K562 (cell line): ENCODE measurements at regions not wholly inside any gene's neighbourhood (a gene's known extent, or its start where the extent isn't known, plus 50 kb on each side); places are given as distances from the start of the nearest gene placed in this dataset.

Experiments
- ATAC-seq: fragments of 200-7000 bp; cut with Tn5 transposase; 3 replicates; pipeline ENCODE4 v1.9.1; 2020; ENCODE audit warnings: moderate library complexity
- BruUV-seq: library from RNA; stranded (reverse); fragments of 400-500 nt; replicated peaks from 2 replicates; lab custom pipeline; 2021; lab: Mats Ljungman, UMichigan
- CTCF ChIA-PET: fragments of 300-600 bp; formaldehyde crosslinking; extraction: SDS; loops from one replicate; lab custom pipeline; 2021; ENCODE audit warnings: low intra/inter-chr PET ratio; lab: Yijun Ruan, JAX
- POLR2A ChIA-PET: fragments of 300-600, 350-650 bp; sonication (Branson Sonifier 250); formaldehyde crosslinking; extraction: SDS; loops from one replicate; lab custom pipeline; 2021; ENCODE audit warnings: antibody characterized with exemption, inconsistent platforms; lab: Yijun Ruan, JAX
- DNase-seq, 4 experiments: peaks; one replicate each; pipeline versions ENCODE4 v3.0.0 to v3.0.0-alpha.2; 2011 to 2018; ENCODE audit warnings: low spot score in 3 of 4, mixed read lengths in 3 of 4; ENCODE audit errors: extremely low read depth in 1 of 4
- FAIRE-seq: peaks from 2 replicates; lab custom pipeline; 2011; peaks lifted over from hg19 to GRCh38; lab: Jason Lieb, UNC
- H2AFZ ChIP-seq: 2 replicates; pipeline ENCODE4 v1.6.0; 2011; ENCODE audit warnings: low read depth, low read length, control low read depth, inconsistent platforms
- H3K27ac ChIP-seq: fragments of 200-600 bp; 3 replicates; pipeline ENCODE4 v1.8.0; 2011; ENCODE audit warnings: low read depth, mild to moderate bottlenecking, control low read depth, inconsistent platforms, low read length, moderate library complexity, mixed read lengths; ENCODE audit errors: extremely low read depth
- H3K27me3 ChIP-seq, 2 experiments: fragments of 300-600 bp in 1 of 2; 2 replicates in 1 of 2; 3 replicates in 1 of 2; pipeline versions ENCODE4 v1.6.0 to v1.8.0; 2011; ENCODE audit warnings: inconsistent platforms in 2 of 2, low read length in 2 of 2, mild to moderate bottlenecking in 1 of 2, mixed read lengths in 1 of 2, moderate library complexity in 1 of 2; ENCODE audit not compliant: control insufficient read depth in 2 of 2, insufficient read depth in 2 of 2
- H3K36me3 ChIP-seq: fragments of 300-600 bp; 3 replicates; pipeline ENCODE4 v1.8.0; 2011; ENCODE audit warnings: mild to moderate bottlenecking, low read length, inconsistent platforms; ENCODE audit not compliant: control insufficient read depth, insufficient read depth
- H3K4me1 ChIP-seq, 2 experiments: fragments of 200-600 bp in 1 of 2; replicated peaks in 1 of 2; 2 replicates in 1 of 2; 3 replicates in 1 of 2; pipeline versions ENCODE4 v1.5.1 to v1.8.0; 2011; ENCODE audit warnings: inconsistent platforms in 2 of 2, low read length in 2 of 2, mild to moderate bottlenecking in 1 of 2, mixed read lengths in 1 of 2, moderate library complexity in 1 of 2; ENCODE audit not compliant: control insufficient read depth in 2 of 2, insufficient read depth in 2 of 2
- H3K4me2 ChIP-seq: 2 replicates; pipeline ENCODE4 v1.6.1; 2011; ENCODE audit warnings: low read length, control low read depth, inconsistent platforms, mixed read lengths; ENCODE audit not compliant: insufficient read depth
- H3K4me3 ChIP-seq: fragments of 200-600 bp; sonication (generic), shearing (Covaris generic); 2 replicates; pipeline ENCODE4 v1.5.1; 2016; ENCODE audit warnings: control low read depth, inconsistent platforms
- H3K79me2 ChIP-seq: fragments of 200-600 bp; 3 replicates; pipeline ENCODE4 v1.8.0; 2011; ENCODE audit warnings: low read length, inconsistent platforms; ENCODE audit not compliant: control insufficient read depth, insufficient read depth
- H3K9ac ChIP-seq, 2 experiments: 2 replicates each; pipeline versions ENCODE4 v1.6.0 to v1.6.1; 2011; ENCODE audit warnings: low read depth in 2 of 2, low read length in 2 of 2, control low read depth in 1 of 2, inconsistent platforms in 1 of 2, mild to moderate bottlenecking in 1 of 2, mixed read lengths in 1 of 2; ENCODE audit not compliant: insufficient read depth in 1 of 2
- H3K9me1 ChIP-seq: one replicate; pipeline ENCODE4 v1.6.0; 2011; ENCODE audit warnings: inconsistent platforms, mild to moderate bottlenecking, low read length, moderate library complexity; ENCODE audit not compliant: control insufficient read depth, insufficient read depth
- H3K9me3 ChIP-seq: replicated peaks from 2 replicates; pipeline ENCODE4 v1.5.1; 2011; ENCODE audit warnings: low read depth, low read length, inconsistent platforms; ENCODE audit not compliant: control insufficient read depth, insufficient read depth
- H4K20me1 ChIP-seq: replicated peaks from 2 replicates; pipeline ENCODE4 v1.6.1; 2011; ENCODE audit warnings: low read length, inconsistent platforms, mixed read lengths; ENCODE audit not compliant: control insufficient read depth, insufficient read depth
- ATF1 ChIP-seq, 2 experiments: fragments of 450-650 bp in 1 of 2; IDR thresholded peaks; 2 replicates each; pipeline ENCODE4 v1.6.1; 2016; ENCODE audit warnings: missing compliant biosample characterization in 1 of 2, missing genetic modification characterization in 1 of 2
- CEBPB ChIP-seq: fragments of 450-650 bp; IDR thresholded peaks from 2 replicates; pipeline ENCODE4 v1.6.1; 2016; ENCODE audit warnings: missing genetic modification characterization, missing compliant biosample characterization
- RCOR1 ChIP-seq, 2 experiments: IDR thresholded peaks; 2 replicates each; pipeline ENCODE4 v1.6.1; 2012; ENCODE audit warnings: low read depth in 2 of 2, low read length in 2 of 2, borderline replicate concordance in 1 of 2, improper control_type of control experiment in 1 of 2
- SUPT5H ChIP-seq: fragments of 450-650 bp; IDR thresholded peaks from 2 replicates; pipeline ENCODE4 v1.6.1; 2016
- ZNF395 ChIP-seq: fragments of 200-800 bp; sonication (Bioruptor generic); IDR thresholded peaks from 2 replicates; pipeline ENCODE4 v1.6.1; 2017; ENCODE audit warnings: missing genetic modification characterization, missing compliant biosample characterization
- WGBS: fragments of 100-300 bp; shearing (Covaris generic); methylation state at CpG from one replicate; pipeline ENCODE4 v1.1.6; 2016; ENCODE audit warnings: low coverage, mixed read lengths; ENCODE audit not compliant: insufficient coverage; ENCODE audit errors: missing lambda C conversion rate; 5-methylcytosine and 5-hydroxymethylcytosine counted together
- in situ Hi-C: fragments of 300-500 bp; cut with MboI; formaldehyde crosslinking; loops from 4 replicates; pipeline ENCODE4 v1.15.0; 2018; ENCODE audit warnings: inconsistent platforms, mixed read lengths
- intact Hi-C: fragments of 100-400 bp; cut with micrococcal nuclease; formaldehyde crosslinking; loops from 2 replicates; pipeline ENCODE4 v1.14.2; 2022

DNA sequence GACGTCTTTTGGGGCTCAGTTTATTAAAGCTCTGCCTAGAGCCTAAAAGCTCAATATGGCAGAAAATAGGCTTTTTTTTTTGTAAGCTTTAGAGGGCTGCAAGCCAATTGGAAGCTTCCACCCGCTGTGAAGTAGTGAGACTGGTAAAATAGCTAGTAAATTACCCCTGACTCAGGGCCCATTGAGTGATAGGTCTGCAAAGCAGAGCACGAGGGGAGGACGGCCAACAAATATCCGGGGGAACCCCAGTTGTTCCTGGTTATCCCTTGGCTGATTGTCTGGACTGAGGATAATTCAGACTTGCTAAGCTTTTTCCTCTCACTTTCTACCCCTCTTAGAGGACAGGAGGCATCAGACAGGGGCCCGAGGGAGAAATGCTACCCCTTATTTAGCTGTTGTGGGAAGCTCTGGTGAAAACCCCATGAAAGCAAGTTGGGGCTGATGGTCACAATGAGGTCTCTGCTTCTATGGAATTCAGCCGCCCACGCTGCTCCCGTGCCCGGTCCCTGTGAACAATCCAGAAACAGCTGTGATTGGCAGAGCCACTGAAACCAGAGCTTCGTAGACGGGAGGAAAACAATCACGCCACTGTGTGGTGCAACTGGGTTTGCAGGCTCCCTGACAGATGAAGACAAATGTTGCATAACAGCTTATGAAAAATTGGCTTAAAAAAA lies 141.9 kb upstream of the LGALSL start (continued):
- TF ChIP-seq ATF1 (CRISPR knock-in tag; IDR thresholded peaks at IDR 0.05) (no peak), ATF1 (tag; IDR thresholded peaks at IDR 0.05) (peak; percentile 22; the same call in 1 of the 2 replicates), RCOR1 (IDR thresholded peaks at IDR 0.05; ENCODE audit: borderline replicate concordance in 1 of 2, low read depth in 2 of 2, low read length in 2 of 2) (peak in 1 of 2 experiments; percentile 62; a peak in 1 of 4 replicates)

DNA sequence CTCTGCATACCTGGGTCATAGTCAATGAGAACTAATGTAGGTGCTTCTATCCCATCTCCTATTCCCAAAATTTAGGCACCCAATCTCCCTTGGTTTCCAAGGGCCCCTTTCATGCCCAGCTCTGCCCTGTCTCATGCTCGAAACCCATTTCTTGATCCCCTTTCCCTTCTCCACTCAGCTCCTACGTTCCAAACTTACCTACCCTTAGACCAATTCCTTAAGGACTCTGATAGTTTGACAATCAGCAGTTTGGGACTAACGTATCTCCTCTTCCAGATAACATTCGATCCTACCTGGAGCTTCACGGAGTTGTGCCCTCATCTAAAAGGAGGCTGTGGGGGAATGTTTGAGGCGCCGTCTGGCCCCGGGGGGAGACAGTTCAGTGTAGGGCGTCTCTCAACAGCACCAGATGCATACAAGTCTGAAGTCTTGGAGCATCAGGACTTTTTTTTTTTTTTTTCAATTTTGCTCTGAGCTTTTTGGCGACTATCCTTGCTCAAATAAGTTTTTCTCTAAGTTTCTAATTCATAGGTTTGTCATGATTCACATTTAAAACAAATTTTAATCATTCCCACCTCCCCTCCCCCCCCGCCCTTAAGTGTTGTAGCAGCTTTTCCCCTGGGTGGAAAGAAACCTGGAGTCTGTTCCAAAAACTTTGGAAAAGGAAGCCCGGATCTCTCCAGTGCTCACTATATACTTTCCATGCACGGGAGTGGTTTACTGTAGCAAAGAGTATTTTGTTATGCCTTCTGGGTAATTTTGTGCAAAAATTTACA lies 141.2 kb upstream of the LGALSL start:
- FAIRE-seq: no peak
- peaks cover 4 to 6% of the 10 kb centered on the region in 2 experiments; a peak in 3 of 5 replicates for H3K4me1 ChIP-seq
- no peaks in the 10 kb centered on the region for H3K79me2 ChIP-seq
- intact Hi-C loops: loop anchor here (5.0 to 10.0 kb wide), 3 partner anchors 98 to 266 kb away; no protein-coding TSS in a partner anchor
- no peaks in the 10 kb centered on the region for H4K20me1 ChIP-seq
- 0 out of 2 replicates have a peak overlapping the region, but pooled peaks have one; percentile 5 for H2AFZ ChIP-seq
- TF ChIP-seq ZNF395 (CRISPR knock-in tag) (no peak), ATF1 (CRISPR knock-in tag; IDR thresholded peaks at IDR 0.05) (no peak), ATF1 (tag; IDR thresholded peaks at IDR 0.05) (0 out of 2 replicates have a peak, but pooled peaks have one; percentile 2), CEBPB (tag) (peak; percentile 63), SUPT5H (no peak)
- TF ChIP-seq, all 486 proteins: peak for 2
- H3K9ac ChIP-seq: no peak overlapping the region
- in situ Hi-C loops: no loop called here
- H3K27ac ChIP-seq: no peak overlapping the region
- 4% methylated on average over 11 of the region's 13 CpGs for WGBS
- POLR2A ChIA-PET: interaction anchor here (0.7 to 1.4 kb wide), 6 partner anchors 9 to 346 kb away, joined by 3 to 7 read pairs (median 3); no protein-coding TSS in a partner anchor
- no peaks in the 10 kb centered on the region for H3K9me3 ChIP-seq
- CTCF ChIA-PET: interaction anchor here (0.7 to 1.4 kb wide), 2 partner anchors 87 to 262 kb away, joined by 5 to 9 read pairs; no protein-coding TSS in a partner anchor
- H3K27me3 ChIP-seq: peaks cover 21 to 52% of the 10 kb centered on the region in 2 experiments
- H3K9me1 ChIP-seq: no peaks in the 10 kb centered on the region
- no peak for DNase-seq
- no peak for ATAC-seq
- no peak overlapping the region for H3K4me2 ChIP-seq
- H3K36me3 ChIP-seq: no peaks in the 10 kb centered on the region
- BruUV-seq: no TSS peak
- H3K4me3 ChIP-seq: no peak overlapping the region
